ENCODE measurements at regions not wholly inside any gene's neighbourhood (a gene's known extent, or its start where the extent isn't known, plus 50 kb on each side); places are given as distances from the start of the nearest gene placed in this dataset.

GRCh38 chr12:22116376-22116775 is 70.4 kb downstream of the CMAS start:
- no peak for TF ChIP-seq CTCF (IDR thresholded peaks at IDR 0.05)
- TF ChIP-seq POLR2A (IDR thresholded peaks at IDR 0.05): no peak

All from heart left ventricle (tissue), 13 donors.